Lower leg skin (tissue), 3 donors: ENCODE measurements at regions not wholly inside any gene's neighbourhood (a gene's known extent, or its start where the extent isn't known, plus 50 kb on each side); places are given as distances from the start of the nearest gene placed in this dataset.

Source experiments
- CTCF ChIP-seq, 3 donors: fragments of 450-650 bp; IDR thresholded peaks; one replicate each; pipeline ENCODE4 v1.5.1; 2016; ENCODE audit warnings: antibody characterized with exemption in 3 of 3, mild to moderate bottlenecking in 3 of 3, moderate library complexity in 2 of 3
- POLR2A ChIP-seq, 2 donors: fragments of 450-650 bp; IDR thresholded peaks; one replicate each; pipeline ENCODE4 v1.6.1; 2016 to 2017; ENCODE audit warnings: antibody characterized with exemption in 2 of 2, mild to moderate bottlenecking in 1 of 2, moderate library complexity in 1 of 2

- TF ChIP-seq CTCF (IDR thresholded peaks at IDR 0.05) (no peak), POLR2A (IDR thresholded peaks at IDR 0.05) (no peak)
These were observed 86.5 kb upstream of the PRLR start for GRCh38 chr5:35316611-35317274.
